Hypothalamus (tissue), 51 donors: ENCODE measurements at regions not wholly inside any gene's neighbourhood (a gene's known extent, or its start where the extent isn't known, plus 50 kb on each side); places are given as distances from the start of the nearest gene placed in this dataset.
"Not testable (repeated sequence)": the region's sequence is repeated elsewhere in the genome, so short reads cannot be mapped to it uniquely, and the experiment has no call there.

ENCODE experiments used
- DNase-seq, 51 donors: peaks; one replicate each; lab custom pipeline; 2025; lab: John Stamatoyannopoulos, UW

DNA sequence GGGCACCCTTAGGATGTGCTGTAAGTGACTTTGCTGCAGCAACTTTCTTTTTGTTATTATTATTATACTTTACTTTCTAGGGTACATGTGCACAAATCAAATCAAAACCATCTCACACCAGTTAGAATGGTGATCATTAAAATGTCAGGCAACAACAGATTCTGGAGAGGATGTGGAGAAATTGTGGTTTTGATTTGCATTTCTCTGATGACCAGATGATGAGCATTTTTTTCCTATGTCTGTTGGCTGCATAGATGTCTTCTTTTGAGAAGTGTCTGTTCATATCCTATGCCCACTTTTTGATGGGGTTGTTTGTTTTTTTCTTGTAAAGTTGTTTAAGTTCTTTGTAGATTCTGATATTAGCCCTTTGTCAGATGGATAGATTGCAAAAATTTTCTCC is 164.4 kb upstream of the AJAP1 start:
- DNase-seq, result not testable (repeated sequence)

DNA sequence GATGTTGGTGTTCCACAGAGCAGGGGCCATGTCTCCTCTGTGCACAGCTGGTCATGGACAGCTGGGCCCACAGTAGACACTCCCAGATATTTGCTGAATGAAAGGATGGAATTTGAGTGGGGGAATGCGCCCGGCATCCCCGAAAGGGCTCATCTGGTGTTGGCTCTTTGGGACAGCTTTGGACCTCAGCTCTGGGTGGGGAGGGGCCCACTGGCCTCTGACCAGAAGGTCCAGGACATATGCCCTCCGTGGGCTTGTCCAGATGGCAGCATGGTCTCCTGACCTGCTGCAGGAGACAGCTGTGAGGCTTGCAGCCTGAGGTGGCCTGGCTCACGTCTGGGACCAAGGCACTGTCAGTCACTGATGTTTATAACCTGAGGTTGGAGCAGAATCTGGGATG is 160.4 kb upstream of the AJAP1 start:
- no peak for DNase-seq

DNA sequence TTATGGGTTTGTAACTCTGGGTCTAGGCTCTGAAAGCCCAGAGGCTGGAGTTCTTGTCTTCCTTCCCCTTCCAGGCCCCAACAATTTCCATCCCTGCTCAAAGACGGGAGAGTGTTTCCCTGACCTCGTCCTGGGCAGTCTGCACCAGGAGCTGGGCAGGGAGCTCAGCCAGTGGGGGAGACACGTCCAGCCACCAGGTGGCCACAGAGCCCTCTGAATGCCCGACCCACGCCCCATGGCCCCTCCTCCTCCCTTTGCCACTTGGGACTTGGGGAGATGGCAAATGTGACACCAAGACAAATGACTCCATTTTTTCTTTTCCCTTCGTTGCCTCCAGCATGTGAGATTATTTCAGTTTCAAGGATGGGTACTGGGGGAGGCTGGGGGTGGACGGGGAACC is 159.9 kb upstream of the AJAP1 start:
- DNase-seq, result no peak

DNA sequence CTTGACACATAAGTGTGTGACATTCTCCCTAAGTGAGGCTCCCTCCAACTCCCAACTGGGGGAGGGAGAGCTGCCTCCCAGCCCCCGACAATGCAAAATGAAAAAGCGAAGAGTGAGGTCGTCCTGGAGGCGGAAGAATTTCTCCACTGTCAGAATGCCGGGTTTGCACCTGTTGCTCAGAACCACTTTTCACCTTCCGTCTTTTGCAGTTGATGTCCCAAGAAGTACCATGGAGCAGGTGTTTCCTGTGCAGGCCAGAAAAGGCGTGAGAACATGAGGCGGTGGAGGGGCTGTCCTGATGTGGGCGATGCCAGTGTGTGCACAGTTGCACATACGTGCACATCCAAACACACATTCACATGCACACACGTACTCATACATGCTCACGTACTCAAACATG is 158.6 kb upstream of the AJAP1 start:
- no peak for DNase-seq

DNA sequence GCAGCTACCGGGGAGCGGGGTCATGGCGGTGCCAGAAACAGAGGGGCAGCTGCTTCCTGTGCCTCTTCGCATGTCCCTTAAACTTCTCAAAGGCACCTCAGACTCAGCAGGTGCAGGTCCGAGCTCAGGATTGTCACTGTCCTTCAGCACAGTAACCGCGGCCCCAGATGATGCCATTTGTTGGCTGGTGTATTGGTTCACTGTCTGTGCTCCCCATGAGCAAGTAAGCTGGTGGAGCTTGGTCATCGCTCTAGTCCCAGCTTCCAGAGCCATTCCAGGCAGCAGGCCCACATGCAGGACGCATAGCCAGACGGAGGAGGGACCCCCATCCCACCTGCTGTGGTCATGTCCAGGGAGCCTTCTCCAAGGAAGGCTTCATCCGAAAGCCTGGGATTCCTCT is 154.0 kb upstream of the AJAP1 start:
- no peak for DNase-seq

DNA sequence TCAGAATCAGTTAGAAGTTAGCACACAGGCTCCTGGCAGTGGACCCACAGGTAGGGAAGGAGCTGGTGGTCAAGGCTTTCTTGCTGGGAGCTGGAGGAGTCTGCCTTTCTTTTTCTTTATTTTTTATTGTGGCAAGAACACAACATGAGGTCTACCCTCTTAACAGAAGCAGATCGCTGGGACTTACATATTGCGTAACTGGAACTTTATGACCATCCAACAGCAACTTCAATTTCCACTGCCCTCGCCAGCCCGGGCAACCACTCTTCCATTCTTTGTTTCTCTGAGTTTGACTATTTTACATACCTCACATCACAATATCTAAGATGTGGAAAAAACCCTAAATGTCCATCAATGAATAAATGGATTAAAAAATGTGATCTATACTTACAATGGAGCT is 147.8 kb upstream of the AJAP1 start:
- no peak for DNase-seq

DNA sequence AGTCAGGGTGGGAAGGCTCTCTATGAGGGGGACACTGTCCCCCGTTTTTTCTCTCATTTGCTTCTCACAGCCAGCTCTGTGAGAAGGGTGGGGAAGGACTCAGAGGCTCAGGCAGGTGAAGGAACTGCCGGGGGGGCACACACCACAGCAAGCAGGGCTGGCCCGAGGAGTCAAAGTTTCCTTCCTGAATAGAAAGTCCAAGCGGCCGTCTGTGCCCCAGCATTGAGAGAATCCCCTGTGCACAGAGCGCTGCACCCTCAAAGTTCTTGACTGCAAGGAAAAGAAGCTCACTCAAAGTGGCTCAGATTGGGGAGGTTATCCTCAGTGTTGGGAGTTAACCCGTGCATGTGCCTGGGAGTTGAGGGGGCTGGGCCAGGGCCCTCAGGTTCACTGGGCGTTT is 145.2 kb upstream of the AJAP1 start:
- DNase-seq, result no peak

DNA sequence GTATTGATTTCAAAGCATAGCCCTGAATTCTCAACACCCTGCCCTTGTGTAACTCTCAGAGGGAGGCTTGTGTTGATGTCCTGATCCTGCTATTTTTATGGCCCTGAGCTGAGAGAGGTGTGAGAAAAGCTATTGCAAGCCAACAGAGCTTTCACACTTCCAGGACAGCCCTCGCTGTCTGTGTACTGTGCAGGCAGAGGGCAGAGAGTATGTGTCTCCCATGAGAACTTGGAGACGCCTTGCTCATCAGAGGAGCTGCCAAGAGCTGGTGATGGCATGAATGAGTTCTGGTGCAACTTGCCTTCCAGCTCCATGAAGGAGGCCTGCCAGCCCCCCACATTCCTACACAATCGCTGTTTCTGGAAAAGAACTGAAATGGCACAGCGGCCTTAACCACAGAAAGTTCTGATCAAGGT is 144.1 kb upstream of the AJAP1 start:
- DNase-seq, result peak in 1 of 51 donors; percentile 57

DNA sequence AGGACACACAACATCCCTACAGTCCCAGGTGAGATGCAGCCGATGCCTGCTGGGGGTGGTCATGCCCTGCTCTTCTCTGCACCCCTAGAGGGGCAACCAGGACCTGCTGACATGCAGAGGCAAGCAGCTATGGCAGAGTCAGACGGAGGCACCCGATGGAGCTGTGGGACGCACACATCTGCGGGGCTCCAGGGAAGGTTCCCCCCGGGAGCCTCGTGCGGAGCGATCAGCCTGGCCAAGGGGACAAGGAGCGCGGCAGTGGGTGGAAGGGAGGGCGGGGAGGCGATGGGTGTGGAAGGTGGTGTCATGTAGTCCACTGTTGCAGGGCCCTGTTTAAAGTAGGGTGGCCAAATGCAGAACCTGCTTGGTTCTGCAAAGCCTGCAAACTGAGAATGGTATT is 143.0 kb upstream of the AJAP1 start:
- no peak for DNase-seq

DNA sequence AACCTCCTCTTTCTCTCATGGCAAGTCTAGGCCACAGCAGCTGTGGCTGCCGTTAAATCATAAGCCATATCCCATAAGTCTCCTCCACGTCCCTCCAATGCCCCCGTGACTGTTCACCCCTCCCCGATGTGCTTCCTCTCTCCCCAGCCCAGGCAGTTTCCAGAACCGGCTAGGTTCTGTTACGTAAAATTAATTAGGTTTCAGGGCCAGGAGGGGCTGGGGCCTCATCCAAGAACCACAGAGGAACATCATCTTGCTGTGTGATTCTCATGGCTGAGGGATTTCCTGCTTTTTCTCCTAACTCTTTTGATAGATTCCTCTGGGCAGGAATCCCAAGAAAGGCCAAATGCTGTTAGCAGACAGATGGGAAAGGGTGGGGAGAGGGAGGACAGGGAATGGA is 141.8 kb upstream of the AJAP1 start:
- DNase-seq, result peak in 9 of 51 donors; percentile 4 to 19 (median 10)

DNA sequence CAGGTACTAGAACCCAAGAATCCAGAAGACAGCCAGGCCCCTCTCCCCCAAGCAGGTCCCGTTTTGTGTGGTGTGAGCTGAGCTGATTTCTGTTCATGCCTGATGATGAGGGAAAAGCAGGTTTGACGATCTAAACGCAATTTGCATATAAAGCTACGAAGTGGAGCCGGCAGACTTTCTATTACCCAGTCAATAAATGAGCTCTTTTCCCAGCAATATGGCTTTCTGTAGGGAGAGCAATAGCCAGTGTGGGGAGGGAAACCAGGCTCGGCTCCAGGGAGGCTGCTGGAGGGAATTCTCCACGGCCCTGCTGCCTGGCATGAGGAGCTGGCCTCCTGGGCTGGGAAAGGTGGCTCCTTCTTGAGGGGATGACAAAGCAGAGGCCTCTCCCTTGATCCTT is 140.7 kb upstream of the AJAP1 start:
- no peak for DNase-seq

DNA sequence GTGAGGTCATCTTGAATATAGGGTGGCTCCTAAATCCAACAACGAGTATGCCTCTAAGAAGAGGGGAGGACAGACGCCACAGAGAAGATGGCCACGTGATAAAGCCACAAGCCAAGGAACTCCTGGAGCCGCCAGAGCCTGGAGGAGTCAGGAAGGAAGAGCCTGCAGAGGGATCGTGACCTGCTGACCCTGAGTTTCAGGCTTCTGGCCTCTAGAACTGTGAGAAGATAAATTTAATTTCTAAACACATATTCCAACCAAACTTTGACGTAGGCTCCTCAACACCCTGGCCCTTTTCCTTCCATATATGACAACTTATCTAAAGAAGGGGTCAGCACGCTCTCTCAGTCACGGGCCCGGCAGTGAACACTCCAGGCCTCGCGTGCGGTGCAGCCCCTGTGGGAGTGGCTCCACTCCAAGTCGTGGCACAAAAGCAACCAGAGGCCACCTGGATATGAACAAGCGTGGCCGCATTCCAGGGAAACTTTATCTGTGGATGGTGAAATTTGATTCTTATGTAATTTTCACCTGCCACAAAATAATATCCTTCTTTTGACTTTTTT is 138.6 kb upstream of the AJAP1 start:
- DNase-seq, result no peak

DNA sequence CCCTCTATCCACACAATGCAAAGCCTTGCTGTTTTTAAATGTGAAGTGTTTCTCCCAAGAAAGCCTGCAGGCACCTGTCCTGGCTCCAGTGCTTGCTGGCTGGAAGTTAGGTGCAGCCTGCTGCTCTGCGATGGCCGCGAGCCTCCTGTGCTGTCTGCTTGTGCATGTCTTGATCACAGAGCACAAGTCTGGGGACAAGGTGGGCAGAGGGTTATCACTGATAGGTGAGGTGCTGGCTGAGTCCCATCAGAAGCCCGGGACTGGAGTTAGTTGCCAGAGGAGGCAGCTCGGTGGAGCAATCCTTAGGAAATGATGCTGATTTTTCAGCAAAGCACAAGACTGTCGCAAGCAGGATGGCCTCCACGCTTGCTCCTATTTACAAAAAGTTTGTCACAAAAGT is 137.8 kb upstream of the AJAP1 start:
- no peak for DNase-seq

DNA sequence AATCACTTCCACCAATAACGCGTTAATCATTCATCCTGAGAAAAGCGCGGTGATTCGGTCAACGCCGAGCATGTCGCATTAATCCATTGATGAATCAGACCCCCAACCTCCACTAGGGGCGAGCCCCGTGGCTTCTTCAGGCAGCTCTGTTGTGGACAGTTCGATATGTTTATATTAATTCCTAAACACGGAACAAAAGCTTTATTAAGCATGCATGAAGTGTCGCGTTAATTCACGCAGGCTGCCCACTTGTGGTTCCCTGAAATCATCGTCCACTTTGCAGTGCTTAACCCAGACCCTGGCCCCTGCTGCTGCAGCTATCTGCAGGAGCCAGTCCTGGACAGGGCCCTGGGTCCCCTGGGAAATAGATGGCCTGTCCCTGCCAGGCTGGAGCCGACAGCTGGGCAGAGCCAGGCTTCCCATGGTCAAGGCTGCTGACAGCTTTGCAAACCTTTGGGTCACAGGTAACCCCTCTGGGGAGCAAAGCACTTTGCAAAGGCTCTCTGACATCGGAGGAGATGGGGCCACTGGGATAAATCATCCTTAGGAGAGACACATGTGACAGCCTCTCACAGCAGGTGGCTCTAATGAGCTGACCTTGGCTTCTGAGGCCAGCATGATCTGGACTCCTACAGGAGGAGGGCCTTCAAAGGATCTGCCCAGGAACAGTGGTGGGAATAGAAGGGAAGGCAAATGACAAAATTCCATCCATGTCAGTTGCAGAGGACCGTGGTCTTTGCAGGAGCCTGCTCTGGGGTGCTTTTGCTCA is 137.0 kb upstream of the AJAP1 start:
- no peak for DNase-seq

DNA sequence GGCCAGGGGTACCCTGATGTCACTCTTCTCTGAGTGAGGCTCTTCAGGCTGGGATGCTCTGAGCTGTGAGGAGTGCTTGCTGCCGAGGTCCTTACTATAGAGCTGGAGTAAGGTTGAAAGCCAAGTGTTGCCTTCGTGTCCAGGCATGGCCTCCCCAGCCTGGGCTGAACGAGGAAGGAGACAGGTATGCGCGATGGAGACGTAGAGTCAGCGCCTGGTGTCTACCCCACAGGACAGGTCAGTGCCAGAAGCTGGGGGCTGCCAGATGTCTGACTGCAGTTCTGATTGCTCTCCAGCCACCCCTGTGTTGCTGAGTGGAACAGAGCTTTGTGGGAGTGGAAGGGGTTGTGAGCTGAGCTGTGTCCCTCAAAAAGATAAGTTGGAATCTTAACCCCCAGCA is 135.8 kb upstream of the AJAP1 start:
- DNase-seq, result no peak

DNA sequence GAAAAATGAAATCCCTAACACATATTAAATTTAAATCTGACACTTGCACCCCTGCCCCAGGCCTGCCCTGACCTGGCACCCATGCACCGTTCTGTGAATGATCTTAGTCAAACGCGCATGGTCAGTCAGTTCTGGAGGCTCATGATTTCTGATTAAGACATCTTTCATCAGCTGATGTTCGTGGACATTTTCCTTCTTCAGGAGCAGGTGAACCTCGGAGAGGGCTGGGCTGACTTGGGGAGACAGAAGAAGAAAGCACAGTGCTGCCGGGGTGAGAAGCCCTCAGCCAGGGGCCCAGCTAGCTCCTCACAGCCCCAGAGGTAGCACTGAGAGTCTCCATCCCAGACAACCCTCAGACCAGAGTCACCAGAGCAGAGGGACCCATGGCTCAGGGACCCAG is 134.5 kb upstream of the AJAP1 start:
- no peak for DNase-seq

DNA sequence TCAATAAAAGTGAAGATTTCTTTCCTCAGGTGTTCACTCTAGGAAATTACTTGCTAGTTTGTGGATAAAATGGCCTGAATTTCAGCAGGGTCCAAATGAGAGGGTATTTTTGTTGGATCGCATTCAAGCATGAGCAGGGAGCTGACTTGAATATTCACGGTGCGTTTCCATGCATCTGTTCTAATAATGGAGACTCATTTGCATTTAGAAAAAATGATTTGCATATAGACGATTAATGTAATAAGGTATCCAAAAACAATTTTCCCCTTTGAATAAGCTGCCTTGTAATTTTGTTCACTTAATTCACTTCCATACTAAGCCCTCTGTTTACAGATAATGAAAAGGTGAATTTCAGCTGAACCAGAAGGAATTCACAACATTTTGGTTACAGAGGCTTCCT is 130.9 kb upstream of the AJAP1 start:
- DNase-seq, result no peak

DNA sequence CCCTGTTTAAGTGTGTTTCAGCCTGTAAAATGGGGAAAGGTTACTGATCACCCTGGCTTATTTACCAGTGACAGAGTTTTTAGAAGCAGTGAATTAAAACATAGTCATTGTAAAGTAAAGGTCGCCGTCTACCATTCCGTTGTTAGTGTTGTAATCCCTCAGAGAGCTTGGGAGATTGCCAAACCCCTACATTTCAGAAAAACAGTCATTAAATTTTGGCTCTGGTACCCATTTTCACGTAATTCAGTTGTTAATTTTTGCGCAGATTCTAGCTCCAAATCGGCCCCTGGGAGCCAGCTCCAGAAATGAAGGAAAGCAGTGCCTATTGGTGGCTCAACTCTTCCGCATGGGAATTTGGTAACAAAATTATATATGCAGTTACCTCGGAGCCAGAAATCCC is 127.7 kb upstream of the AJAP1 start:
- DNase-seq, result no peak

DNA sequence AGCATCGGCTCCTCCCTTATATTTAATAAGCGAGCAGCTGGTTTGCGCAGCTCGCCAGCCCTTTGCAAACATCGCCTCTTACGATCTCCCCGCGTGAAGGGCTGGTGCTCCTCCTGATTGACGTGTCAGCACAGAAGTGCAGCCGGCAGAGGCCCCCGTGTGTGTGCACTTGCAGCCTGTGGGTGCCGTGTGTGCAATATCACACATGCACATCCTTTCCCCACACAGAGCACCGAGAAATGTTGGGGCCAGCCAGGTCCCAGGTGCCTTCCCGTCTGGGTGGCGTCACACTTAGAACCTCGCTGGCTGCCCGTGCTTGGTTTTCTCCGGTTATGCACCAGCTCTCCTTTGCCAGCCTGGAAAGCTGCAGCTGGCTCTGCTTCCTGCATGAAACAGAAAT is 126.6 kb upstream of the AJAP1 start:
- peak in 2 of 51 donors; percentile 10 to 12 for DNase-seq

DNA sequence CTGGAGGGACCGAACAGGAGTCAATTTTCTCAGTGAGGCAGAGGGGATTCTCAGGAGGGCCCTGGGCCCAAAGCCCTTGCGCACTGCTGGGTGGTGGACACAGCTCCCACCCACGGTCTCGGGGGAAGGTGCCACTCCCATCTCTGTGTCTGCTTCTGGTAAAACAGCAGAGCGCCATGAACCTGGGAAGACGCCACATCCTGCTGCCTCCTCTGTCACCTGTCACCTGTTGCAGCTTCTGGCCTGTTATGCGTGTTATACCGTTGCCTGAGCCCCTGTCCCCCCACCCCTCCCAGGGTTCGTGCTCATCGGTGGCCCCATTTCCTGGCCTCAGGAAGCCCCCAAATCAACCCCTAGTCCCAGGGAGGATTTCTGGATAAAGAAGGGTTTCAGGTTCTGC is 125.8 kb upstream of the AJAP1 start:
- no peak for DNase-seq

DNA sequence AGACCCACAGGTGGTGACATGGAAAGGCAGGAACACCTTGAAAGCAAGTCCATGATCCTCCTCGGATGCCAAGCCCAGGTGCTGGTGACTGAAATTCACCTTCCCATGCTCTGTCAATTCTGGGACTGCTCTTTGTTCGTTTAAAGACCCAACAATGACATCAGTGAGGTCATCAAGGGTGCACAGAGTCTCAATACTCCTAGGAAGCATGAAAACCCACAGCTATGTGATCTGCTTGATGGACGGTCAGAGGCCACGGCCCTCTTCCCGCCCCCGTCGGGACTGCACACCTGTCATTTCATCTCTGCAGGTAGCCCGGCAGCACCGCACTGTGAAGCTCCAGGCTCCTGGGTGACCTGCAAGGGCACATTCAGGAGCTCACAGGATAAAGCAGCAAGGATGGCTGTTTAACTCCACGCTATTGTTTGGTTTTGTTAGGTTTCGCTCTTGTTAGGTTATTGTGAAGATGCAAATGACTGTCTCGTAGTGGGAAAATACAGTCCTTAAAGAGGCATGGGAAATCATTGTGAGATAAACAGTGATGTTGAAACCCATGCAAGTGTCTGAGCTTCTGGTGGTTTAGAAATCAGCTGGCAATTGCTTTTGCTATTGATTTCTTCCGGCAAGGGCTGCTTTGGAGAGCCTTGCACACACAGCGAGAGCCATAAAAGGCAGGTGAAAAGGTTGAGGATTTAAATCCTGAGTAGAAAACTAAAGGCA is 124.8 kb upstream of the AJAP1 start:
- DNase-seq, result no peak

DNA sequence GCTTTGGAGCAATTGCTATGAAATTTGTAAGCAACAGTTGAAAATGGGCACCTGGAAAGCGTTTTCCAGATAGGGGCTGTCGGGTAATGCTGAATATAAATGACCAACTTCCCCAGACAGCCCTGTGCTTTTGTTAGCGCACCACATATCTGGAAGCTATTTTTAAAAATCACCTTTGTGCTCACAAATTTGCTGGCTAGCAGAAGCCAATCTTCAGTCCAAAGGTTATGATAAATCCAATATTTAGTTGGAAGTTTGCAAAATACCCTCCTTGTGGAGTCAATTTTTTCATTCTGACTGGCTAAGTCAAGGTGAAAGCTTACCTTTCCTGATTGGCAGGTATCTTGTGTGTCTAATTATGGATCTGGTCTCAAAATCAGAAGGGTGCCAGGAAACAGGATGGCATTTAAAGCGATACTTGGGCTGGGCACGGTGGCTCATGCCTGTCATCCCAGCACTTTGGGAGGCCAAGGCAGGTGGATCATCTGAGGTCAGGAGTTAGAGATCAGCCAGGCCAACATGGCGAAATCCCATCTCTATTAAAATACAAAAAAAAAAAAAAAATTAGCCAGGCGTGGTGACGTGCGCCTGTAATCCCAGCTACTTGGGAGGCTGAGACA is 124.1 kb upstream of the AJAP1 start:
- no peak for DNase-seq
